22Rv1 (cell line): ENCODE measurements at regions not wholly inside any gene's neighbourhood (a gene's known extent, or its start where the extent isn't known, plus 50 kb on each side); places are given as distances from the start of the nearest gene placed in this dataset.

Source experiments
- H3K27ac ChIP-seq: fragments of 450-650 bp; 2 replicates; pipeline ENCODE4 v1.5.1; 2017
- ZFX ChIP-seq: fragments of 450-650 bp; IDR thresholded peaks from 2 replicates; pipeline ENCODE4 v1.6.1; 2017; ENCODE audit warnings: antibody characterized with exemption, borderline replicate concordance
- TF ChIP-seq, protein P1 (sequence below): fragments of 450-650 bp; IDR thresholded peaks from 2 replicates; pipeline ENCODE4 v1.5.1; 2017; ENCODE audit warnings: mild to moderate bottlenecking

DNA sequence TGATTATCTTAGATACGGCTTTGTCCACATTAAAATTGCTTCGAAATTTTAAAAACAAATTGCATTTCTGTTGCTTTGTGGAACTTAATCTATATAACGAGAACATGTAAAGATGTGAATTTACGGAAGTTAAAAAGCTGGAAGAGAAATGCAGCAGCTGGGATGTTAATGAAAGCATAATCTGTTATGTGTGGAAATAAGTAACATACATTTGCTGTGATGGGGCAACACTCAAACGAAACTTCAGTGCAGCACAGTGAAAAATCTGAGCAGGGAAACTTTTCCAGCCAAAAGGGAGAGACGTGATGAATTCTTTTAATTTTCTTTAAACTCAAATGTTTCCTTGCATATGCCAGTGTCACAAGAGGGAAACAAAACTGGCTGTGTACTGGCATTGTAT is 276.7 kb upstream of the LMCD1 start:
- no peak overlapping the region for H3K27ac ChIP-seq
- TF ChIP-seq ZFX: no peak
- TF ChIP-seq, protein P1, sequence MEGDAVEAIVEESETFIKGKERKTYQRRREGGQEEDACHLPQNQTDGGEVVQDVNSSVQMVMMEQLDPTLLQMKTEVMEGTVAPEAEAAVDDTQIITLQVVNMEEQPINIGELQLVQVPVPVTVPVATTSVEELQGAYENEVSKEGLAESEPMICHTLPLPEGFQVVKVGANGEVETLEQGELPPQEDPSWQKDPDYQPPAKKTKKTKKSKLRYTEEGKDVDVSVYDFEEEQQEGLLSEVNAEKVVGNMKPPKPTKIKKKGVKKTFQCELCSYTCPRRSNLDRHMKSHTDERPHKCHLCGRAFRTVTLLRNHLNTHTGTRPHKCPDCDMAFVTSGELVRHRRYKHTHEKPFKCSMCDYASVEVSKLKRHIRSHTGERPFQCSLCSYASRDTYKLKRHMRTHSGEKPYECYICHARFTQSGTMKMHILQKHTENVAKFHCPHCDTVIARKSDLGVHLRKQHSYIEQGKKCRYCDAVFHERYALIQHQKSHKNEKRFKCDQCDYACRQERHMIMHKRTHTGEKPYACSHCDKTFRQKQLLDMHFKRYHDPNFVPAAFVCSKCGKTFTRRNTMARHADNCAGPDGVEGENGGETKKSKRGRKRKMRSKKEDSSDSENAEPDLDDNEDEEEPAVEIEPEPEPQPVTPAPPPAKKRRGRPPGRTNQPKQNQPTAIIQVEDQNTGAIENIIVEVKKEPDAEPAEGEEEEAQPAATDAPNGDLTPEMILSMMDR: no peak

- no peak for TF ChIP-seq ZFX
- TF ChIP-seq, protein P1: no peak
- no peak overlapping the region for H3K27ac ChIP-seq
These were observed 267.7 kb upstream of the LMCD1 start for GRCh38 chr3:8233938-8234337.

DNA sequence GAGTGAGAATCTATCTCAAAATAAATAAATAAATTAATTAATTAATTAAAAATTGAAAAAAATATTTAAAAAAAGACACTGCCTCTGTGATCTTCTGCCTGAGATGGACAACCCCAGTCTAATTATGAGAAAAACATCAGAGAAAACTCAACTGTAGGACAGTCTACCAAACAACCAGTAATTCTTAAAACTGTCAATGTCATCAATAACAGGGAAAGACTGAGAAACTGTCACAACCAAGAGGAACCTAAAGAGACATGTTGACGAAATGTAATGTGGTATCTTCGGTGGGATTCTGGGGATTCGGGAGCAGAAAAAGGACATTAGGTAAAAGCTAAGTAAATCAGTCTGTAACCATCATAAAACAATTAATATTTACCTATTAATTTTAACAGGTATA is 265.4 kb upstream of the LMCD1 start:
- no peak overlapping the region for H3K27ac ChIP-seq
- TF ChIP-seq ZFX: no peak
- TF ChIP-seq, protein P1: no peak

- no peak for TF ChIP-seq ZFX
- TF ChIP-seq, protein P1: no peak
- H3K27ac ChIP-seq: no peak overlapping the region
These were observed 263.7 kb upstream of the LMCD1 start for GRCh38 chr3:8237893-8238292.

GRCh38 chr3:8238432-8238831 is 263.2 kb upstream of the LMCD1 start:
- no peak overlapping the region for H3K27ac ChIP-seq
- TF ChIP-seq, protein P1: no peak
- TF ChIP-seq ZFX: no peak

GRCh38 chr3:8239095-8239494 is 262.5 kb upstream of the LMCD1 start:
- H3K27ac ChIP-seq: no peak overlapping the region
- no peak for TF ChIP-seq ZFX
- TF ChIP-seq, protein P1: no peak

GRCh38 chr3:8239718-8240695 is 261.6 kb upstream of the LMCD1 start:
- TF ChIP-seq ZFX: no peak
- TF ChIP-seq, protein P1: peak; percentile 95
- H3K27ac ChIP-seq: no peak overlapping the region
